ENCODE measurements at regions not wholly inside any gene's neighbourhood (a gene's known extent, or its start where the extent isn't known, plus 50 kb on each side); places are given as distances from the start of the nearest gene placed in this dataset.

DNA sequence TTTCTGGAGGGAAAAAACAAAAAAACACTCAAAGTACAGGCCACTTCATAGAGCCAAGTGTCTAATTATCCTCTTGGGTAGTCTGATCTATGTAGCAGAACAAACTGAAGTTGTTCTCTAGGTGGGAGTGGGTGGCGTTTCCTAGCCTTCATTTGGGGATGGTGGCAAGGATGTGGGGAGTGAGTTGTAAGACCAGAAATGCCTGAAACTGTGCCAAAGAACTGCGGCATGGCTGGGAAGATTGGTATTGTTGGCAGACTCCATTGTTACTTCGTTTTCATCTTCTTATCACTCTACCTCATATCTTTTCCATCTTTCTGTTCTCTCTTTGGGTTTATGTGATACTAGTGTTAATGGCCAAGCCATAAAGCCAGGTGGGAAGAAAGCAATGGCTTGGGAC, 177.3 kb upstream of the DDHD1 start:
- TF ChIP-seq EZH2phosphoT487 (conservative IDR thresholded peaks at IDR 0.05; ENCODE audit: low read length) (no peak), CTCF (IDR thresholded peaks at IDR 0.05; ENCODE audit: insufficient read depth, low read length, poor library complexity, severe bottlenecking) (no peak)

Data from SU-DHL-6 (cell line).